Coronary artery (tissue), 2 donors: ENCODE measurements at regions not wholly inside any gene's neighbourhood (a gene's known extent, or its start where the extent isn't known, plus 50 kb on each side); places are given as distances from the start of the nearest gene placed in this dataset.
A peak's percentile ranks its signal among the peaks of the same experiment; 100 is the strongest.

Source experiments
- DNase-seq: peaks from one replicate; pipeline ENCODE4 v3.0.0-alpha.2; 2017; ENCODE audit warnings: low spot score
- H3K27ac ChIP-seq, 2 donors: fragments of 200-600 bp; sonication (generic); one replicate each; pipeline ENCODE4 v1.5.1; 2016 to 2019
- H3K4me3 ChIP-seq: fragments of 200-600 bp; sonication (generic); 2 replicates; pipeline ENCODE4 v1.5.1; 2016; ENCODE audit warnings: mild to moderate bottlenecking, moderate library complexity
- CTCF ChIP-seq: fragments of 200-600 bp; sonication (generic); IDR thresholded peaks from one replicate; pipeline ENCODE4 v1.5.1; 2019; ENCODE audit warnings: antibody characterized with exemption

GRCh38 chr13:79771493-79771892, 290.5 kb downstream of the NDFIP2 start:
- Histone ChIP-seq H3K27ac (no peak overlapping the region), H3K4me3 (no peak overlapping the region)
- DNase-seq: no peak
- TF ChIP-seq CTCF: no peak

- Histone ChIP-seq H3K27ac (no peak overlapping the region), H3K4me3 (no peak overlapping the region)
- no peak for TF ChIP-seq CTCF
- no peak for DNase-seq
Observed at GRCh38 chr13:79770056-79770455, 289.1 kb downstream of the NDFIP2 start.

- H3K27ac ChIP-seq: no peak overlapping the region
- H3K4me3 ChIP-seq: no peak overlapping the region
- no peak for DNase-seq
- TF ChIP-seq CTCF: no peak
Observed at GRCh38 chr13:79767126-79767525, 286.2 kb downstream of the NDFIP2 start.

GRCh38 chr13:79765331-79765730, 284.4 kb downstream of the NDFIP2 start:
- no peak for DNase-seq

GRCh38 chr13:79749984-79750551, 269.1 kb downstream of the NDFIP2 start:
- no peak for TF ChIP-seq CTCF
- no peak overlapping the region for H3K4me3 ChIP-seq
- H3K27ac ChIP-seq: peak overlapping the region in 1 of 2 donors; percentile 19
- no peak for DNase-seq

More at GRCh38 chr13:79765331-79765730, 284.4 kb downstream of the NDFIP2 start:
- Histone ChIP-seq H3K4me3 (no peak overlapping the region), H3K27ac (no peak overlapping the region)
- TF ChIP-seq CTCF: no peak

GRCh38 chr13:79749566-79749965, 268.6 kb downstream of the NDFIP2 start:
- no peak for TF ChIP-seq CTCF
- DNase-seq: no peak

GRCh38 chr13:79745081-79745480, 264.1 kb downstream of the NDFIP2 start:
- Histone ChIP-seq H3K4me3 (no peak overlapping the region), H3K27ac (no peak overlapping the region)
- no peak for TF ChIP-seq CTCF
- no peak for DNase-seq

More at GRCh38 chr13:79749566-79749965, 268.6 kb downstream of the NDFIP2 start:
- Histone ChIP-seq H3K4me3 (no peak overlapping the region), H3K27ac (no peak overlapping the region)
